Left renal cortex interstitium (tissue), 4 donors: ENCODE measurements at regions not wholly inside any gene's neighbourhood (a gene's known extent, or its start where the extent isn't known, plus 50 kb on each side); places are given as distances from the start of the nearest gene placed in this dataset.
A peak's percentile ranks its signal among the peaks of the same experiment; 100 is the strongest.

Experiments used
- DNase-seq, 4 donors: peaks; one replicate each; pipeline ENCODE4 v3.0.0-alpha.2; 2013; ENCODE audit warnings: low read depth in 4 of 4, low spot score in 2 of 4, missing footprints in 1 of 4

GRCh38 chr3:182525766-182526374, 267.4 kb upstream of the ATP11B start:
- no peak for DNase-seq

GRCh38 chr3:182527745-182528144, 265.6 kb upstream of the ATP11B start:
- no peak for DNase-seq

- DNase-seq, result no peak
Measured at GRCh38 chr3:182530316-182530715, 263.0 kb upstream of the ATP11B start.

GRCh38 chr3:182533394-182533793, 259.9 kb upstream of the ATP11B start:
- DNase-seq, result no peak

- no peak for DNase-seq
Measured at GRCh38 chr3:182544542-182544941, 248.8 kb upstream of the ATP11B start.

- no peak for DNase-seq
Measured at GRCh38 chr3:182562274-182562673, 231.0 kb upstream of the ATP11B start.

GRCh38 chr3:182565916-182566796, 227.1 kb upstream of the ATP11B start:
- DNase-seq, result no peak

GRCh38 chr3:182567700-182568099, 225.6 kb upstream of the ATP11B start:
- peak in 1 of 4 donors; percentile 46 for DNase-seq

- no peak for DNase-seq
Measured at GRCh38 chr3:182568261-182568660, 225.0 kb upstream of the ATP11B start.

GRCh38 chr3:182568876-182569275, 224.4 kb upstream of the ATP11B start:
- no peak for DNase-seq

- DNase-seq, result no peak
Measured at GRCh38 chr3:182570946-182571594, 222.2 kb upstream of the ATP11B start.

GRCh38 chr3:182575941-182576340, 217.4 kb upstream of the ATP11B start:
- no peak for DNase-seq

- no peak for DNase-seq
Measured at GRCh38 chr3:182583545-182583944, 209.8 kb upstream of the ATP11B start.

- no peak for DNase-seq
Measured at GRCh38 chr3:182585532-182586150, 207.7 kb upstream of the ATP11B start.

GRCh38 chr3:182592747-182593146, 200.6 kb upstream of the ATP11B start:
- no peak for DNase-seq

GRCh38 chr3:182596676-182597410, 196.5 kb upstream of the ATP11B start:
- DNase-seq, result no peak

- DNase-seq, result no peak
Measured at GRCh38 chr3:182597621-182598041, 195.7 kb upstream of the ATP11B start.

- DNase-seq, result no peak
Measured at GRCh38 chr3:182601597-182601996, 191.7 kb upstream of the ATP11B start.

GRCh38 chr3:182603501-182603900, 189.8 kb upstream of the ATP11B start:
- no peak for DNase-seq

GRCh38 chr3:182605882-182606611, 187.3 kb upstream of the ATP11B start:
- DNase-seq, result no peak
